SK-N-SH (cell line): ENCODE measurements at regions not wholly inside any gene's neighbourhood (a gene's known extent, or its start where the extent isn't known, plus 50 kb on each side); places are given as distances from the start of the nearest gene placed in this dataset.

Source experiments
- CHD2 ChIP-seq: fragments of 150-350 bp; IDR thresholded peaks from 2 replicates; pipeline ENCODE4 v1.6.1; 2018; ENCODE audit warnings: low read length; ENCODE audit not compliant: partially characterized antibody
- CTCF ChIP-seq: fragments of 200-600 bp; sonication (generic); IDR thresholded peaks from 2 replicates; pipeline ENCODE4 v1.6.1; 2017; ENCODE audit warnings: antibody characterized with exemption, mild to moderate bottlenecking, moderate library complexity
- GABPA ChIP-seq: IDR thresholded peaks from 2 replicates; pipeline ENCODE4 v1.4.0; 2012; ENCODE audit warnings: low read depth, mild to moderate bottlenecking
- IRF3 ChIP-seq: fragments of 150-350 bp; IDR thresholded peaks from 2 replicates; pipeline ENCODE4 v1.6.1; 2016; ENCODE audit warnings: mild to moderate bottlenecking, low read depth, low read length
- MAX ChIP-seq: IDR thresholded peaks from 2 replicates; pipeline ENCODE4 v1.4.0; 2012; ENCODE audit warnings: low read depth
- RXRA ChIP-seq: IDR thresholded peaks from 2 replicates; pipeline ENCODE4 v1.4.0; 2012; ENCODE audit warnings: low read depth, mild to moderate bottlenecking, borderline replicate concordance
- SIN3A ChIP-seq: IDR thresholded peaks from 2 replicates; pipeline ENCODE4 v1.6.1; 2012; ENCODE audit warnings: low read depth, mild to moderate bottlenecking, low read length, moderate library complexity, borderline replicate concordance
- TAF1 ChIP-seq: IDR thresholded peaks from 2 replicates; pipeline ENCODE4 v1.6.1; 2012; ENCODE audit warnings: low read depth, mild to moderate bottlenecking, low read length, moderate library complexity, borderline replicate concordance
- USF1 ChIP-seq: IDR thresholded peaks from 2 replicates; pipeline ENCODE4 v1.4.0; 2012; ENCODE audit warnings: low read depth, borderline replicate concordance
- ZBTB33 ChIP-seq: IDR thresholded peaks from 2 replicates; pipeline ENCODE4 v1.4.0; 2012; ENCODE audit warnings: low read depth, borderline replicate concordance

GRCh38 chr18:78458356-78458755, 521.3 kb upstream of the SALL3 start:
- TF ChIP-seq SIN3A = no peak
- TF ChIP-seq MAX = no peak
- no peak for TF ChIP-seq CTCF
- no peak for TF ChIP-seq TAF1
- no peak for TF ChIP-seq GABPA
- TF ChIP-seq RXRA = no peak
- no peak for TF ChIP-seq USF1
- TF ChIP-seq ZBTB33 = no peak
- TF ChIP-seq CHD2 = no peak
- TF ChIP-seq IRF3 = no peak
